HG02623 (cell line): ENCODE measurements at regions not wholly inside any gene's neighbourhood (a gene's known extent, or its start where the extent isn't known, plus 50 kb on each side); places are given as distances from the start of the nearest gene placed in this dataset.
"Not testable (repeated sequence)": the region's sequence is repeated elsewhere in the genome, so short reads cannot be mapped to it uniquely, and the experiment has no call there.

ENCODE experiments used
- ATAC-seq: cut with Tn5 transposase; IDR thresholded peaks from one replicate; pipeline ENCODE4 v1.9.1; 2021; ENCODE audit warnings: moderate library complexity; ENCODE audit not compliant: unreplicated experiment

DNA sequence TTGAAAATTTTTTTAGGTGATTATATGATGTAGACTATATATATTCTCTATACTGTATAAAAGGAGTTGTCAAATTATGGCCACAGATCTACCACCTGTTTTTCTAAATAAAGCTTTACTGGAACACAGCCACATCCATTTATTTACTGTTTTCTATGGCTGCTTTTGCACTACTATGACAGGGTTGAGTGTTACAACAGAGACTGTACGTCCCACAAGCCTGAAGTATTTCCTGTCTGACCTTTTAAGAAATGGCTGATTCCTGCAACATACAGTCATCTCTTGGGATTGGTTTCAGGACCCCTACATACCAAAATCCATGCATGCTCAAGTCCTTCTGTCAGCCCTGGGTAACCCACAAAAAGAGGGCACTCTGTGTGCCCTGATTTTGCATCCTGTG is 508.3 kb downstream of the TSN start:
- ATAC-seq: no peak

DNA sequence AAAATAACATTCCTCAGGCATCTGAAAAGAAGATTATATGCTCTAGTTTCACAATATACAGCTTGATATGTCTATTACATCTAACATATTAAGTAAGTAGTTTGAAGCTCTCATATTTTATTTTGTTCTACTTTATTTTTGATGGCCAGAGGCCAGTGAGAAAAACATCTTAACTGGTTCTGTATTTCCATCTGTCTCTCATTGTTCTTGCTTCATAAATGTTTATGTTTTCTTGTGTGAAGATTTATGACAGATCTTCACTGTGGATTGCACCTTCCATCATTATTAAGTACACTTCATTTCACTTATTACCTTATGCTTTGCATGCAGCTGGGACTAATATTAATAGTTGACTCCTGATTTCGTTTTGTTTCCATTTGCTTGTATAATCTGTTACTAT is 511.2 kb downstream of the TSN start:
- ATAC-seq: no peak

- no peak for ATAC-seq
Observed at GRCh38 chr2:122267947-122268346, 512.5 kb downstream of the TSN start.

DNA sequence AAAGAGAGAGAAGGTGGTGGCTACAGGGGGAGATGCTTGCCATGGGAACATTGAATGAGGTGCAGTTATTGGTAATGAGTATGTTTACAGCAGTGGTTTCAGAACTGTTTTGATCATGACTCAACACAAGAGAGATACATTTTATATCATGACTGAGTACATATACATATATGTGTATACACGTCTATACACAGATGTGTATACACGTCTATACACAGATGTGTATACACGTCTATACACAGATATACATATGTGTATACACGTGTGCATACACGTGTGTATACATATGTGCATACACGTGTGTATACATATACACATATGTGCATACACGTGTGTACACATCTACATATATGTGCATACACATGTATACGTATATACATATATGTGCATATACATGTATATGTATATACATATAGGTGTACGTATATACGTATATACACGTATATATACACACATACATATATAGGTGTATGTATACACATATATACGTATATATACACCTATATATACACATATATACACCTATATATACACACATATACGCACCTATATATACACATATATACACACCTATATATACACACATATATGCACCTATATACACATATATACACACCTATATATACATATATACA is 518.5 kb downstream of the TSN start:
- no peak for ATAC-seq

GRCh38 chr2:122277956-122278355 is 522.5 kb downstream of the TSN start:
- ATAC-seq: no peak

DNA sequence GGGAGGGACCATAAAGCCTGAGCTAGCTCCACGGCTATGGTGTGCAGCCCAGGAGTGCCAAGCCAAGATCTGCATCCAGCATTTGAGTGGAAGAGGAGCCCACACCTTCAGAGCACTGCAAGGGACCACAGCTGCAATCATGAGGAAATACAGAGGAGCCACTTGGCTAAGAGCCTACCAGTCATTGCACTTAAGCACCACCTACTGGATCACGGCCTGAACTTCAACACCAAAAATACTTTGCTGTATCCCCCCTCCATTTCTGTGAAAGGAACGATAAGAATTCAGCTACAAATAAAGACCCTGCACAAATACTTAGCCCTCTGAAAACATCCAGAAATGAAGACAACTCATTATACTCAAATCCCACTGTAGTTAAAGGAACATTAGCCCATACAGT is 545.3 kb downstream of the TSN start:
- ATAC-seq: no peak

- ATAC-seq: no peak
Observed at GRCh38 chr2:122307763-122308162, 552.3 kb downstream of the TSN start.

DNA sequence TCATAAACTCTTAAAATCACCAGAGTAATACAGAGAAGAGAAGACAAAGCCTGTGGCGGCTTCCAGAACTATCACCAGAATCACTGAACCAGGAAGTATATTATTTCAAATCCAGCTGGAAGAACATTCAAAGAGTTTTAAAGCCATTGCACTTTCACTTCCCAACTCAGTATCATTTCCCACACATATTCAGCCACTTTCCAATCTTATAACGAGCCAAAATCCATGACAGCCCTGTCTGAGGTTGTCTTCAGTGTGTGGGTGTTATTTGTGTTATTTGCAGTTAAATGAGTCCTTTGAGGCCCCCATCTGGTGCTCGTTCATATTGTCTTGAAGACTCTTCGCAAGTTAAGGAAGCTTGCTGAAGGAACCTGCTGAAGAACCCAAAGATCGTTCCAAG is 559.9 kb downstream of the TSN start:
- no peak for ATAC-seq

DNA sequence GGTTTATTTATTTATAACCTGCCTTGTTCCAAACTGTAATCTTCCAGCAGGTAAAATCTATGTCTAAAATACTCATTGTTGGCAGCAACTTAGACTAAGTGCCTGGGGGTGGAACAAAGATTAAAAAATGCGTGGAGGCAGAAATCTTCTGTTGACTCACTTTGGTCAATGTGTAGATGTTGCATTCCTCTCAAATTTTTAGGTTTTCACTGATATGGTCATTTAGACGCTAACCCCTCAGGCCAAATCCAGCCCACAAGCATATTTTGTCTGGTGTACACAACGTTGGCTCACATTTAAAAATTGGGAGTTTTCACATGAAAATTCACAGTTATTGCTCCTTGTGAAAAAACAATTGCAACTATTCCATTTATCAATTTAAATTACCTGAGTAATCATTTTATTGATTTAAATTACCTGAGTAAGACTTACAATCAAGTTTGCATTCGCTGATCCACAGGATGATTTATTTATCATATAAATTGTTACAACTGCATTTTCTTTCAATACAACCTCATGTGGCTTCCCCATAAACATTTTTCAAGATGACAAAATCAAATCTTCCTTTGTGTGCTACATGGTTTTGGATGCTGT is 564.2 kb downstream of the TSN start:
- no peak for ATAC-seq

- no peak for ATAC-seq
Observed at GRCh38 chr2:122322815-122323214, 567.4 kb downstream of the TSN start.

DNA sequence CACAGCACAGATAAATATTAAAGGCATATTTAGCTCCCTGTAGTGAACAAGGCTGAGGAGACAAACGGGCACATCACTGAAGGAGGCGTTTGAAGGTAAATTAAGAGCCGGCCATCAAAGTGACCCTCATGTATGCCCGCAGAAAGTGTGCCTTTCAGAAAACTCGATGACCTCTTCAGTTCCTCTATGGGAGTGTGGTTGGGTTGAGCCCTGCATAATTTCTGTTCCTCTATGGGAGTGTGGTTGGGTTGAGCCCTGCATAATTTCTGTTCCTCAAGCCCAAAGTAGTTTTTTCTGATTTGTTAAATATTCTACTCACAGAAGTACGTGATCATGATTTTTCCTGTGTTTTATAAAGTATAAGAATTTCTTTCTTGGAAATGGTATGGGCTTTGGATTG is 568.5 kb downstream of the TSN start:
- ATAC-seq: no peak

GRCh38 chr2:122326471-122326870 is 571.0 kb downstream of the TSN start:
- no peak for ATAC-seq

- ATAC-seq: no peak
Observed at GRCh38 chr2:122328816-122329215, 573.4 kb downstream of the TSN start.

- ATAC-seq: no peak
Observed at GRCh38 chr2:122329278-122329677, 573.8 kb downstream of the TSN start.

DNA sequence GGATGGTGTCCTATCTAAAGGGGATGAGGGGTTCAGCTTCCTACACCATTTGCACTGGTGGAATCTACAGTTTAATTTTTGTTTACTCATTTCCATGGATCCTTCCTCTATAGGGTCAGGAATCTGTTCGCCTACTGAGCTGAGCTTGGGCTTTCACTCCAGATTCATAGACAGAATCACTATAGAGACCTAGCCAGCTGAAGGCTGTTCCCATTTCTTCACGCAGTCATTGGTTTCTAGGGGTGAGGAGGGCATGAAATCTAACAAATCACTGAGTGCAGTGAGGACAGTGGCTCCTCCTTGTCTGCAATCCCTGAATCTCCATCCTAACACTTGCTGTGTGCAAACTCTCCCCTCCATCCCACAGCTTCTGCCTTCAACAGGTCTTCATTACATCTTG is 578.5 kb downstream of the TSN start:
- ATAC-seq: no peak

DNA sequence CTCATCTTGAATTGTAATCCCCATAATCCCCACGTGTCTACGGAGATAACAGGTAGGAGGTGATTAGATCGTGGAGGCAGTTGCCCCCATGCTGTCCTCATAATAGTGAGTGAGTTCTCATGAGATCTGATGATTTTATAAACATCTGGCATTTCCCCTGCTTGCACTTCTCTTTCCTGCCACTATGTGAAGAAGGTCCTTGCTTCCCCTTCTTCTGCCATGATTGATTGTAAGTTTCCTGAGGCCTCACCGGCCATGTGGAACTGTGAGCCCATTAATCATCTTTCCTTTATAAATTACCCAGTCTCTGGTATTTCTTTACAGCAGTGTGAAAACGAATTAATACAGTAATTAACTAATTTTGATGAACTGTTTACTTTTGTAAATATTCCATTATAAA is 582.5 kb downstream of the TSN start:
- no peak for ATAC-seq

GRCh38 chr2:122340246-122340645 is 584.8 kb downstream of the TSN start:
- ATAC-seq: peak; percentile 84

DNA sequence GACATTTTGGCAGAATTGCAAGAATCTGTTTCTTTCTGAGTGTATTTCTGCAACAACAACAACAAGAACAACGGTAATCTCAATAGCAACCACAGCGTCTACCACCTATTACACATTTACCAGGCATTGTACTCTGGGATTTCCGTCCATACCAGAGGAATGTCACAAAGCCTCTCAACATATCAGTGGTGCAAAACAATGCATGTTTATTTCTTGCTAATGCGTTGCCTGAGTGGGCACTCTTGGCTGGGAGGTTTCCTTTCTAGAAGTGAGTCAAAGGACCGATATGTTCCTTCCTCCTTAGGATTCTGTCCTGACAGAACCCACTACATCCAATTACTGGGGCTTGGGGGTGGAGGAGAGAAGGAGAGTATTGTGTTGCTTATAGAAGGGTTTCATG is 585.6 kb downstream of the TSN start:
- peak; percentile 33 for ATAC-seq

DNA sequence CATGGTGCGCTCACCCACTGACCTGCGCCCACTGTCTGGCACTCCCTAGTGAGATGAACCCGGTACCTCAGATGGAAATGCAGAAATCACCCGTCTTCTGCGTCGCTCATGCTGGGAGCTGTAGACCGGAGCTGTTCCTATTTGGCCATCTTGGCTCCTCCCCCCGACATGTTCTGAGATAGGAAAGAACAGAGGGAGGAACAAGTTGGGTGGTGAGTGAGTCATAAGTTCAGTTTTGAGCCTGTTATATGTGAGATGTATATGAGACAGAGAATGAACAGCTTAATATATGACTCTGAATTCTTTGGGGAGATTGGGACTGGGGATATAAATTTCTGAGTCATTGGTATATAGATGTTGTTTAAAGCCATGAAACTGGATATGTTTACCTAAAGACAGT is 596.7 kb downstream of the TSN start:
- not testable (repeated sequence) for ATAC-seq

DNA sequence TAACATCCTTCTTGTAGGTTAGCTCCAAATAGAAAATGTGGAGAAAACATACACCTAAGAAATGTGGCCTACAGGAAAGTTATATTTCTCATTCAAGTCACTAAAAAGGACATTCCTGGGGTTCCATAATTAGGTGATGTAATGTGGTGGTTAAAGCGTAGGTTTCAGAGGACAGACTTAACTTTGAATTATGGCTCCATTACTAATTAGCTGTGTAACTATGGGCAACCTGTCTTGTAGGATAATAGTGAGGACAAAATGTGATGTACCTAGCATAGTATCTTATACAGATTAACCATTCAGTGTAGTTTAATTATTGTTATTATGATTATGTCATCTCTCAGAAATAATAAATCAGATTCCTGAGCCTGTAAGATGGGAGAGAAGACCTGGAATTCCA is 602.5 kb downstream of the TSN start:
- ATAC-seq: no peak

GRCh38 chr2:122358729-122359128 is 603.3 kb downstream of the TSN start:
- ATAC-seq: no peak

- no peak for ATAC-seq
Observed at GRCh38 chr2:122363885-122364284, 608.4 kb downstream of the TSN start.

- ATAC-seq: no peak
Observed at GRCh38 chr2:122366427-122366826, 611.0 kb downstream of the TSN start.
